ENCODE measurements at regions not wholly inside any gene's neighbourhood (a gene's known extent, or its start where the extent isn't known, plus 50 kb on each side); places are given as distances from the start of the nearest gene placed in this dataset.

DNA sequence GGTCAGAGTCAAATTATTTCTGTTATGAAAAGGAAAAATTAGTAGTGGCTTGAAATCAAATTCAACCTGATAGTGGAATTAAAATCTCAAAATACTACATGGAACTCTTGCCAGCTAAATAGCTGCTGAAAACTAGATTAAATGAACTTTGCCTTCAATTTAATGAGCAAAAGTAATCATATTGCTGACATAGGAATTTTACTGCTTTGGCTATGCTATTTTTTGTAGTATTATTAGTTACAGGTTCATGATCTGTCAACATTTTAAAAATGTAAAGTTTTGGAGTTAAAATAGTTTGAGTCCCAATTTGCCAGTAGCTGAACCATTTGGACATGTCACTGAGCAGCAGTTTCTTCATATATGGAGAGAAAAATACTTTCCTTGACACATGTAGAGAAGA is 81.4 kb downstream of the RERGL start:
- DNase-seq (ENCODE audit: low read depth) = no peak
- H3K4me3 ChIP-seq (ENCODE audit: control insufficient read depth, low read depth, low read length) = no peak overlapping the region
- TF ChIP-seq, protein P1, sequence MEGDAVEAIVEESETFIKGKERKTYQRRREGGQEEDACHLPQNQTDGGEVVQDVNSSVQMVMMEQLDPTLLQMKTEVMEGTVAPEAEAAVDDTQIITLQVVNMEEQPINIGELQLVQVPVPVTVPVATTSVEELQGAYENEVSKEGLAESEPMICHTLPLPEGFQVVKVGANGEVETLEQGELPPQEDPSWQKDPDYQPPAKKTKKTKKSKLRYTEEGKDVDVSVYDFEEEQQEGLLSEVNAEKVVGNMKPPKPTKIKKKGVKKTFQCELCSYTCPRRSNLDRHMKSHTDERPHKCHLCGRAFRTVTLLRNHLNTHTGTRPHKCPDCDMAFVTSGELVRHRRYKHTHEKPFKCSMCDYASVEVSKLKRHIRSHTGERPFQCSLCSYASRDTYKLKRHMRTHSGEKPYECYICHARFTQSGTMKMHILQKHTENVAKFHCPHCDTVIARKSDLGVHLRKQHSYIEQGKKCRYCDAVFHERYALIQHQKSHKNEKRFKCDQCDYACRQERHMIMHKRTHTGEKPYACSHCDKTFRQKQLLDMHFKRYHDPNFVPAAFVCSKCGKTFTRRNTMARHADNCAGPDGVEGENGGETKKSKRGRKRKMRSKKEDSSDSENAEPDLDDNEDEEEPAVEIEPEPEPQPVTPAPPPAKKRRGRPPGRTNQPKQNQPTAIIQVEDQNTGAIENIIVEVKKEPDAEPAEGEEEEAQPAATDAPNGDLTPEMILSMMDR (IDR thresholded peaks at IDR 0.05; ENCODE audit: control insufficient read depth, insufficient read depth, low read depth, low read length, missing control alignments) = no peak

DNA sequence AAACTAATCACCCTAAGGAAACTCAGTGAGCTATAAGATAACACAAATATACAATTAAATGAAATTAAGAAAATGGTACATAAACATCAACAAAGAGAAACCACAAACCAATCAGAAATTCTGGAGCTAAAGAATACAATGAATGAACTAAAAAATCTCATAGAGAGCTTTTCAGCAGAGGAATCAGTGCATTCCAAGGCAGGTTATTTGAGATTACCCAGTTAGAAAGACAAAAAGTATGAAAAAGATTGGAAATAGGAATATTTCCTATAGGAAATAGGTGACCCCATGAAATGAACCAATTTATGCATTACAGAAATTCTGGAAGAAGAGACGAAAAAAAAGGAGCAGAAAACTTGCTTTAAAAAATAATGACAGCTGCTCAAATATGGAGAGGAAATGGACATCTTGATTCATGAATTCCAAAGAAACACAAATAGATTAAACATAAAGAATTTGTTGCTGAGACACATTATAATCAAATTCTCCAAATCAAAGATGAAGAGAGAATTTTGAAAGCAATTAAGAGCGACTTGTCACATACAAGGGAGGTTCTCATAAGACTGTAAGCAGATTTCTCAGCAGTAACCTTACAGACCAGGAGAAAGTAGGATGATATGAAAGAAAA is 90.7 kb downstream of the RERGL start:
- TF ChIP-seq, protein P1 (IDR thresholded peaks at IDR 0.05; ENCODE audit: control insufficient read depth, insufficient read depth, low read depth, low read length, missing control alignments) = no peak
- no peak overlapping the region for H3K4me3 ChIP-seq (ENCODE audit: control insufficient read depth, low read depth, low read length)
- DNase-seq (ENCODE audit: low read depth) = no peak

GRCh38 chr12:17992002-17992656 is 97.9 kb downstream of the RERGL start:
- DNase-seq (ENCODE audit: low read depth) = peak; percentile 21
- TF ChIP-seq, protein P1 (IDR thresholded peaks at IDR 0.05; ENCODE audit: control insufficient read depth, insufficient read depth, low read depth, low read length, missing control alignments) = peak; percentile 73
- H3K4me3 ChIP-seq (ENCODE audit: control insufficient read depth, low read depth, low read length) = no peak overlapping the region

GRCh38 chr12:17982556-17982955 is 107.4 kb downstream of the RERGL start:
- DNase-seq (ENCODE audit: low read depth) = no peak
- TF ChIP-seq, protein P1 (IDR thresholded peaks at IDR 0.05; ENCODE audit: control insufficient read depth, insufficient read depth, low read depth, low read length, missing control alignments) = no peak
- H3K4me3 ChIP-seq (ENCODE audit: control insufficient read depth, low read depth, low read length) = no peak overlapping the region

DNA sequence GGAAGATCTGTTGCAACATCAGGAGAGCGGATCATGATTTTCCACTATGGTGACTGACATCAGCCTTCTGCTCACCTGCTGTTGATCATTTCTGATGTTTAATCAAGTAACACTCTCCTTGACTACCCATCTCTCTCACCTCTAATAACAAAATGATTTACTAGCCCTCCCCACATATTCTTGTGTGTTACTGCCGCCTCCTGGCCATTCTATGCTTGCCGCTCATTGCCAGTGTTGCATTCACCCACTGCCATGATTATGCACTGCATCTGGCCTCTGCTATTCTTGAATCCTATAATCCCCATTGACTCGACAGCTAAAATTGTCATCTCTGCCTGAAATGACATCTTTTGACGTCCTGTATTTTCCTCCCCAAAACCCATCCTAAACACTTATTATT is 113.8 kb downstream of the RERGL start:
- TF ChIP-seq, protein P1 (IDR thresholded peaks at IDR 0.05; ENCODE audit: control insufficient read depth, insufficient read depth, low read depth, low read length, missing control alignments) = peak; percentile 36
- H3K4me3 ChIP-seq (ENCODE audit: control insufficient read depth, low read depth, low read length) = no peak overlapping the region
- DNase-seq (ENCODE audit: low read depth) = no peak

GRCh38 chr12:17975763-17976162 is 114.2 kb downstream of the RERGL start:
- no peak overlapping the region for H3K4me3 ChIP-seq (ENCODE audit: control insufficient read depth, low read depth, low read length)
- TF ChIP-seq, protein P1 (IDR thresholded peaks at IDR 0.05; ENCODE audit: control insufficient read depth, insufficient read depth, low read depth, low read length, missing control alignments) = no peak
- DNase-seq (ENCODE audit: low read depth) = no peak
